ENCODE measurements at regions not wholly inside any gene's neighbourhood (a gene's known extent, or its start where the extent isn't known, plus 50 kb on each side); places are given as distances from the start of the nearest gene placed in this dataset.
A peak's percentile ranks its signal among the peaks of the same experiment; 100 is the strongest.

DNA sequence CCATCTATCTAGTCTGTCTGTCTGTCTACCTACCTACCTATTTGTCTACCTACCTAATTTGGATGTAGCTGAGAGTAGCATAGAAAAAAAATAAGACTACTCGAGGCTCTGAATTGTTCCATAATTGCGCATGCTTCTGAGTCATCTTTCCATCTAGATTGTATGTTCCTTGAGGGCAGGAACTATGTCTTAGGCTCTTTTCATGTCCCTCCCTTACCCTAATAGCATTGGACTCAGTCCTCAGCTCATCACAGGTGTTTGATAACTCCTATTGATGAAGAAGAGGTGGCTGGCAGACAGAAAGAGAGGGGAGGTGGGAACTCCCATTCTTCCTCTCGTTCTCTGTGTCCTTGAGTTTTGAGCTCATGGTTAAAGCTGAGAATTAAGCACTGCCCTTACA, 263.7 kb downstream of the TTC6 start:
- no peak overlapping the region for H3K4me3 ChIP-seq (ENCODE audit: low read depth, low read length)
- no peaks in the 10 kb centered on the region for H3K9me3 ChIP-seq (ENCODE audit: control insufficient read depth, insufficient read depth, low read depth, low read length)
- no peaks in the 10 kb centered on the region for H3K36me3 ChIP-seq (ENCODE audit: control insufficient read depth in 2 of 2, insufficient read depth in 1 of 2, low read length in 2 of 2)
- CTCF ChIA-PET, result interaction anchor here (0.7 to 1.4 kb wide), 2 partner anchors 16 to 55 kb away, joined by 3 to 4 read pairs; no protein-coding TSS in a partner anchor
- no peaks in the 10 kb centered on the region; the same call in 1 of the 2 replicates for H3K4me1 ChIP-seq (ENCODE audit: control insufficient read depth, insufficient read depth, low read length)
- POLR2A ChIA-PET, result no interaction called here
- TF ChIP-seq ZSCAN16 (tag by site-specific recombination; IDR thresholded peaks at IDR 0.05), result no peak
- no peak for TF ChIP-seq ZBTB48 (tag by site-specific recombination; IDR thresholded peaks at IDR 0.05)
- TF ChIP-seq ZNF223 (tag by site-specific recombination; IDR thresholded peaks at IDR 0.05), result no peak
- TF ChIP-seq ZBTB17 (tag by site-specific recombination; IDR thresholded peaks at IDR 0.05), result no peak
- no peak for TF ChIP-seq ZNF571 (tag by site-specific recombination; IDR thresholded peaks at IDR 0.05)
- TF ChIP-seq ZNF292 (tag by site-specific recombination; IDR thresholded peaks at IDR 0.05; ENCODE audit: borderline replicate concordance, low read depth), result no peak
- no peak for TF ChIP-seq MYNN (tag by site-specific recombination; IDR thresholded peaks at IDR 0.05; ENCODE audit: borderline replicate concordance)
- TF ChIP-seq, protein P1, sequence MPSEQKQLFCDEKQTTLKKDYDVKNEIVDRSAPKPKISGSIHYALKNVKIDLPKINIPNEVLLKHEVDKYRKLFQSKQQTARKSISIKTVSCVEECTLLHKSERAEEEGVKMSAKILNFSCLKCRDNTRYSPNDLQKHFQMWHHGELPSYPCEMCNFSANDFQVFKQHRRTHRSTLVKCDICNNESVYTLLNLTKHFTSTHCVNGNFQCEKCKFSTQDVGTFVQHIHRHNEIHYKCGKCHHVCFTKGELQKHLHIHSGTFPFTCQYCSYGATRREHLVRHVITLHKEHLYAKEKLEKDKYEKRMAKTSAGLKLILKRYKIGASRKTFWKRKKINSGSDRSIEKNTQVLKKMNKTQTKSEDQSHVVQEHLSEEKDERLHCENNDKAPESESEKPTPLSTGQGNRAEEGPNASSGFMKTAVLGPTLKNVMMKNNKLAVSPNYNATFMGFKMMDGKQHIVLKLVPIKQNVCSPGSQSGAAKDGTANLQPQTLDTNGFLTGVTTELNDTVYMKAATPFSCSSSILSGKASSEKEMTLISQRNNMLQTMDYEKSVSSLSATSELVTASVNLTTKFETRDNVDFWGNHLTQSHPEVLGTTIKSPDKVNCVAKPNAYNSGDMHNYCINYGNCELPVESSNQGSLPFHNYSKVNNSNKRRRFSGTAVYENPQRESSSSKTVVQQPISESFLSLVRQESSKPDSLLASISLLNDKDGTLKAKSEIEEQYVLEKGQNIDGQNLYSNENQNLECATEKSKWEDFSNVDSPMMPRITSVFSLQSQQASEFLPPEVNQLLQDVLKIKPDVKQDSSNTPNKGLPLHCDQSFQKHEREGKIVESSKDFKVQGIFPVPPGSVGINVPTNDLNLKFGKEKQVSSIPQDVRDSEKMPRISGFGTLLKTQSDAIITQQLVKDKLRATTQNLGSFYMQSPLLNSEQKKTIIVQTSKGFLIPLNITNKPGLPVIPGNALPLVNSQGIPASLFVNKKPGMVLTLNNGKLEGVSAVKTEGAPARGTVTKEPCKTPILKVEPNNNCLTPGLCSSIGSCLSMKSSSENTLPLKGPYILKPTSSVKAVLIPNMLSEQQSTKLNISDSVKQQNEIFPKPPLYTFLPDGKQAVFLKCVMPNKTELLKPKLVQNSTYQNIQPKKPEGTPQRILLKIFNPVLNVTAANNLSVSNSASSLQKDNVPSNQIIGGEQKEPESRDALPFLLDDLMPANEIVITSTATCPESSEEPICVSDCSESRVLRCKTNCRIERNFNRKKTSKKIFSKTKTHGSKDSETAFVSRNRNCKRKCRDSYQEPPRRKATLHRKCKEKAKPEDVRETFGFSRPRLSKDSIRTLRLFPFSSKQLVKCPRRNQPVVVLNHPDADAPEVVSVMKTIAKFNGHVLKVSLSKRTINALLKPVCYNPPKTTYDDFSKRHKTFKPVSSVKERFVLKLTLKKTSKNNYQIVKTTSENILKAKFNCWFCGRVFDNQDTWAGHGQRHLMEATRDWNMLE (tag by site-specific recombination; conservative IDR thresholded peaks at IDR 0.05; ENCODE audit: low read depth), result no peak
- TF ChIP-seq ZNF202 (tag by site-specific recombination; IDR thresholded peaks at IDR 0.05; ENCODE audit: borderline replicate concordance), result no peak
- TF ChIP-seq ZNF266 (tag by site-specific recombination; IDR thresholded peaks at IDR 0.05; ENCODE audit: low read depth), result no peak
- no peak for TF ChIP-seq IKZF3 (tag by site-specific recombination; IDR thresholded peaks at IDR 0.05)
- TF ChIP-seq GLIS1 (tag by site-specific recombination; IDR thresholded peaks at IDR 0.05), result no peak
- TF ChIP-seq, protein P2, sequence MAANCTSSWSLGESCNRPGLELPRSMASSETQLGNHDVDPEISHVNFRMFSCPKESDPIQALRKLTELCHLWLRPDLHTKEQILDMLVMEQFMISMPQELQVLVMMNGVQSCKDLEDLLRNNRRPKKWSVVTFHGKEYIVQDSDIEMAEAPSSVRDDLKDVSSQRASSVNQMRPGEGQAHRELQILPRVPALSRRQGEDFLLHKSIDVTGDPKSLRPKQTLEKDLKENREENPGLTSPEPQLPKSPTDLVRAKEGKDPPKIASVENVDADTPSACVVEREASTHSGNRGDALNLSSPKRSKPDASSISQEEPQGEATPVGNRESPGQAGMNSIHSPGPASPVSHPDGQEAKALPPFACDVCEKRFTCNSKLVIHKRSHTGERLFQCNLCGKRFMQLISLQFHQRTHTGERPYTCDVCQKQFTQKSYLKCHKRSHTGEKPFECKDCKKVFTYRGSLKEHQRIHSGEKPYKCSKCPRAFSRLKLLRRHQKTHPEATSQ (tag by site-specific recombination; IDR thresholded peaks at IDR 0.05), result no peak
- no peak for TF ChIP-seq BCL6B (tag by site-specific recombination; IDR thresholded peaks at IDR 0.05)
- TF ChIP-seq ZNF138 (tag by site-specific recombination; IDR thresholded peaks at IDR 0.05; ENCODE audit: borderline replicate concordance), result no peak
- no peak for TF ChIP-seq ZNF133 (tag by site-specific recombination; IDR thresholded peaks at IDR 0.05)
- TF ChIP-seq ZNF23 (tag by site-specific recombination; IDR thresholded peaks at IDR 0.05; ENCODE audit: borderline replicate concordance), result no peak
- TF ChIP-seq ZNF2 (tag by site-specific recombination; IDR thresholded peaks at IDR 0.05), result no peak
- no peak for TF ChIP-seq ZEB2 (tag by site-specific recombination; IDR thresholded peaks at IDR 0.05)
- no peak overlapping the region for H3K27ac ChIP-seq (ENCODE audit: extremely low read depth, low read depth, low read length)

- no peaks in the 10 kb centered on the region for H3K9me3 ChIP-seq (ENCODE audit: control insufficient read depth, insufficient read depth, low read depth, low read length)
- TF ChIP-seq ZFHX2 (tag by site-specific recombination; conservative IDR thresholded peaks at IDR 0.05), result no peak
- TF ChIP-seq PRDM6 (tag by site-specific recombination; IDR thresholded peaks at IDR 0.05), result peak; percentile 67
- ChIA-PET CTCF (no interaction called here), POLR2A (no interaction called here)
- H3K27ac ChIP-seq (ENCODE audit: extremely low read depth, low read depth, low read length), result no peak overlapping the region
- H3K4me1 ChIP-seq (ENCODE audit: control insufficient read depth, insufficient read depth, low read length), result no peaks in the 10 kb centered on the region; the same call in 1 of the 2 replicates
- H3K4me3 ChIP-seq (ENCODE audit: low read depth, low read length), result no peak overlapping the region
- H3K36me3 ChIP-seq (ENCODE audit: control insufficient read depth in 2 of 2, insufficient read depth in 1 of 2, low read length in 2 of 2), result no peaks in the 10 kb centered on the region
Measured at GRCh38 chr14:37862263-37862662, 266.8 kb downstream of the TTC6 start.
